HFFc6 (cell line): ENCODE measurements at regions not wholly inside any gene's neighbourhood (a gene's known extent, or its start where the extent isn't known, plus 50 kb on each side); places are given as distances from the start of the nearest gene placed in this dataset.

Source experiments
- DNase-seq: peaks from one replicate; pipeline ENCODE4 v3.0.0-alpha.2; 2018
- H3K27ac Mint-ChIP-seq: 2 replicates; pipeline ENCODE4 v1.8.0; 2020; ENCODE audit warnings: mild to moderate bottlenecking, mixed read lengths
- H3K27me3 Mint-ChIP-seq: 2 replicates; pipeline ENCODE4 v1.8.0; 2021; ENCODE audit warnings: mild to moderate bottlenecking, moderate library complexity, mixed read lengths; ENCODE audit not compliant: insufficient read depth
- H3K36me3 Mint-ChIP-seq: 2 replicates; pipeline ENCODE4 v1.8.0; 2021; ENCODE audit warnings: low read depth, mixed read lengths
- H3K4me1 Mint-ChIP-seq: 2 replicates; pipeline ENCODE4 v1.8.0; 2020; ENCODE audit warnings: low read depth, mixed read lengths
- H3K4me3 Mint-ChIP-seq: 2 replicates; pipeline ENCODE4 v1.8.0; 2020; ENCODE audit warnings: mild to moderate bottlenecking, moderate library complexity, mixed read lengths
- H3K9me3 Mint-ChIP-seq: 2 replicates; pipeline ENCODE4 v1.8.0; 2020; ENCODE audit warnings: mild to moderate bottlenecking, mixed read lengths
- CTCF ChIP-seq: fragments of 200-600 bp; sonication (generic); IDR thresholded peaks from 2 replicates; pipeline ENCODE4 v1.5.0; 2021; ENCODE audit warnings: antibody characterized with exemption, mild to moderate bottlenecking

GRCh38 chrX:130555757-130556156 lies 154.0 kb downstream of the RBMX2 start:
- Mint-ChIP-seq H3K36me3 (no peaks in the 10 kb centered on the region), H3K4me1 (peaks cover 13% of the 10 kb centered on the region), H3K9me3 (no peaks in the 10 kb centered on the region), H3K27me3 (peaks cover 1% of the 10 kb centered on the region; the same call in 1 of the 2 replicates), H3K4me3 (0 out of 2 replicates have a peak overlapping the region, but pooled peaks have one; percentile 1), H3K27ac (no peak overlapping the region)
- DNase-seq: no peak
- TF ChIP-seq CTCF: no peak

GRCh38 chrX:130556951-130557350 lies 155.2 kb downstream of the RBMX2 start:
- Mint-ChIP-seq H3K36me3 (no peaks in the 10 kb centered on the region), H3K4me1 (peaks cover 20% of the 10 kb centered on the region), H3K27me3 (peaks cover 1% of the 10 kb centered on the region; the same call in 1 of the 2 replicates), H3K4me3 (no peak overlapping the region), H3K9me3 (no peaks in the 10 kb centered on the region), H3K27ac (no peak overlapping the region)
- DNase-seq: no peak
- TF ChIP-seq CTCF: no peak

DNA sequence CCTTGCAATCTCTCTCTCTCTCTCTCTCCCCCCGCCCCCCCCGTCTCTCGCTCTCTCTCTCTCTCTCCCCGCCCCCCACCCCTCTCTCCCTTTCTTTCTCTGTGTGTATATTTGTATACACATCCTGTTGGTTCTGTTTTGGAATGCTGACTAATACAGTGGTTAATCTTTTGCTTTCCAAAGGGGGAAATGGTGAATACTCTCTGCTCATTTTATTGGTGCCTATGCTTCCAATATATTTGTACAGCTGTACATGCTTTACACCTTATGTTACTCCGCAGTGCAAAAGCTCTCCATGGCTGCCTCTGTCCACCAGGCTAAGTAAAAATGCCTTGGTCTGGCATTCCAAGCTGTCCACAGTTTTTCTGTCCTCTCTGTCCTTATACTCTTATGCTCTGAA lies 158.8 kb downstream of the RBMX2 start:
- Mint-ChIP-seq H3K36me3 (no peaks in the 10 kb centered on the region), H3K4me3 (no peak overlapping the region)

DNA sequence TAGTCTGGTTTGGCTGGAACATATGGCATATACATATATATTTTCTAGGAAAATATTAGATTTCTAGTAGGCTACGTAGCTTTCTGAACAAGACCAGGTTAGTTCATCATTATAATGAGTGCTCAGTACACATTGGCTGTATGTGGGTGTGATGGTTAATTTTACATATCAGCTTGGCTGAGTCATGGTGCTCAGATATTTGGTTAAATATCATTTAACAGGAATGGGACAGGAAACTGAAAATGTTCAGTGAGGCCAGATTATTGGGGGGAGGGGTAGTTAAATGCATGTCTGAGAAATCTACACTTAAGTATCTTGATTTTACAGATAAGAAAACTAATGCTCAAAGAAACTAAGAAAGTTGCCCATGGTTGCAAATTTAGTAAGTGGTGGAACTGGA lies 160.1 kb downstream of the RBMX2 start:
- no peak for DNase-seq
- Mint-ChIP-seq H3K27me3 (peaks cover 5% of the 10 kb centered on the region), H3K9me3 (no peaks in the 10 kb centered on the region), H3K27ac (no peak overlapping the region), H3K4me3 (no peak overlapping the region), H3K36me3 (no peaks in the 10 kb centered on the region), H3K4me1 (peaks cover 17% of the 10 kb centered on the region)
- TF ChIP-seq CTCF: no peak

More for the DNA sequence above, 158.8 kb downstream of the RBMX2 start:
- no peak for TF ChIP-seq CTCF
- H3K4me1 Mint-ChIP-seq: peaks cover 21% of the 10 kb centered on the region
- H3K9me3 Mint-ChIP-seq: no peaks in the 10 kb centered on the region
- no peak for DNase-seq
- H3K27ac Mint-ChIP-seq: no peak overlapping the region
- H3K27me3 Mint-ChIP-seq: peaks cover 5% of the 10 kb centered on the region

GRCh38 chrX:130563476-130563875 lies 161.7 kb downstream of the RBMX2 start:
- H3K9me3 Mint-ChIP-seq: no peaks in the 10 kb centered on the region
- no peaks in the 10 kb centered on the region for H3K36me3 Mint-ChIP-seq
- no peak for TF ChIP-seq CTCF
- H3K4me1 Mint-ChIP-seq: peaks cover 17% of the 10 kb centered on the region
- no peak overlapping the region for H3K27ac Mint-ChIP-seq
- H3K27me3 Mint-ChIP-seq: peaks cover 4% of the 10 kb centered on the region
- H3K4me3 Mint-ChIP-seq: no peak overlapping the region
- no peak for DNase-seq
